HepG2 (cell line): ENCODE measurements at regions not wholly inside any gene's neighbourhood (a gene's known extent, or its start where the extent isn't known, plus 50 kb on each side); places are given as distances from the start of the nearest gene placed in this dataset.
A peak's percentile ranks its signal among the peaks of the same experiment; 100 is the strongest.

ENCODE experiments used
- ATAC-seq: fragments of 200-7000 bp; cut with Tn5 transposase; 3 replicates; pipeline ENCODE4 v1.9.1; 2020; ENCODE audit warnings: mild to moderate bottlenecking, moderate library complexity
- BruUV-seq: library from RNA; stranded (reverse); fragments of 400-500 nt; replicated peaks from 2 replicates; lab custom pipeline; 2021; lab: Mats Ljungman, UMichigan
- CTCF ChIA-PET: fragments of 300-600 bp; formaldehyde crosslinking; extraction: SDS; loops from one replicate; lab custom pipeline; 2021; ENCODE audit warnings: low total read pairs, inconsistent platforms, low intra/inter-chr PET ratio; lab: Yijun Ruan, JAX
- POLR2A ChIA-PET: fragments of 350-600 bp; sonication (Branson Sonifier 250); formaldehyde crosslinking; loops from one replicate; lab custom pipeline; 2020; ENCODE audit warnings: antibody characterized with exemption, inconsistent platforms; lab: Yijun Ruan, JAX
- DNase-seq: peaks from one replicate; pipeline ENCODE4 v3.0.0-alpha.2; 2015; ENCODE audit warnings: low spot score
- FAIRE-seq: peaks from 3 replicates; lab custom pipeline; 2011; peaks lifted over from hg19 to GRCh38; lab: Jason Lieb, UNC
- H2AFZ ChIP-seq: one replicate; pipeline ENCODE4 v1.6.1; 2011; ENCODE audit warnings: low read length, inconsistent platforms
- H3K27ac ChIP-seq: fragments of 300-600 bp; 3 replicates; pipeline ENCODE4 v1.8.0; 2011; ENCODE audit warnings: mixed run types, mild to moderate bottlenecking, mixed read lengths, low read length, inconsistent platforms; ENCODE audit not compliant: insufficient read depth; ENCODE audit errors: extremely low read length
- H3K27me3 ChIP-seq, 2 experiments: fragments of 200-600 bp in 1 of 2; 2 replicates in 1 of 2; 3 replicates in 1 of 2; pipeline versions ENCODE4 v1.6.0 to v1.8.0; 2011; ENCODE audit warnings: low read length in 2 of 2, mild to moderate bottlenecking in 2 of 2, moderate library complexity in 2 of 2, inconsistent platforms in 1 of 2; ENCODE audit not compliant: insufficient read depth in 2 of 2, control insufficient read depth in 1 of 2
- H3K36me3 ChIP-seq, 2 experiments: fragments of 200-600 bp in 1 of 2; replicated peaks in 1 of 2; 2 replicates in 1 of 2; 3 replicates in 1 of 2; pipeline versions ENCODE4 v1.5.1 to v1.8.0; 2011; ENCODE audit warnings: low read length in 2 of 2, inconsistent platforms in 1 of 2; ENCODE audit not compliant: insufficient read depth in 2 of 2, control insufficient read depth in 1 of 2
- H3K4me1 ChIP-seq: 2 replicates; pipeline ENCODE4 v1.5.1; 2012; ENCODE audit warnings: low read length, inconsistent platforms; ENCODE audit not compliant: insufficient read depth
- H3K4me2 ChIP-seq: 2 replicates; pipeline ENCODE4 v1.6.0; 2011; ENCODE audit warnings: low read depth, low read length, inconsistent platforms
- H3K4me3 ChIP-seq, 3 experiments: fragments of 200-600 bp in 1 of 3; sonication (generic), shearing (Covaris generic) in 1 of 3; replicated peaks in 1 of 3; 2 replicates each; pipeline ENCODE4 v1.5.1; 2011 to 2016; ENCODE audit warnings: low read length in 3 of 3, inconsistent platforms in 2 of 3, low read depth in 2 of 3, mild to moderate bottlenecking in 2 of 3, control low read depth in 1 of 3, mixed read lengths in 1 of 3; ENCODE audit not compliant: insufficient read depth in 1 of 3
- H3K79me2 ChIP-seq: one replicate; pipeline ENCODE4 v1.6.1; 2011; ENCODE audit warnings: low read length, inconsistent platforms; ENCODE audit not compliant: insufficient read depth
- H3K9ac ChIP-seq: 2 replicates; pipeline ENCODE4 v1.6.0; 2011; ENCODE audit warnings: mild to moderate bottlenecking, low read depth, low read length, inconsistent platforms; ENCODE audit not compliant: insufficient read depth
- H3K9me3 ChIP-seq: 2 replicates; pipeline ENCODE4 v1.5.1; 2012; ENCODE audit warnings: mild to moderate bottlenecking, low read length
- H4K20me1 ChIP-seq: 2 replicates; pipeline ENCODE4 v1.6.0; 2011; ENCODE audit warnings: inconsistent platforms, mild to moderate bottlenecking, low read length, moderate library complexity; ENCODE audit not compliant: insufficient read depth
- GPN1 ChIP-seq: sonication (generic); formaldehyde crosslinking; IDR thresholded peaks from 2 replicates; pipeline ENCODE4 v1.5.1; 2020; ENCODE audit warnings: missing genetic modification reagents, borderline replicate concordance
- RBAK ChIP-seq: sonication (generic); formaldehyde crosslinking; IDR thresholded peaks from 2 replicates; pipeline ENCODE4 v1.5.1; 2020; ENCODE audit warnings: mild to moderate bottlenecking, missing genetic modification reagents
- ZNF335 ChIP-seq: sonication (generic); formaldehyde crosslinking; IDR thresholded peaks from 2 replicates; pipeline ENCODE4 v1.4.0; 2020; ENCODE audit warnings: missing genetic modification reagents
- ZNF468 ChIP-seq: sonication (generic); formaldehyde crosslinking; IDR thresholded peaks from 2 replicates; pipeline ENCODE4 v1.8.0; 2022; ENCODE audit warnings: mild to moderate bottlenecking, moderate library complexity, missing genetic modification reagents
- ZNF713 ChIP-seq: sonication (generic); formaldehyde crosslinking; IDR thresholded peaks from 2 replicates; pipeline ENCODE4 v1.4.0; 2020; ENCODE audit warnings: mild to moderate bottlenecking, missing genetic modification reagents
- WGBS: methylation state at CpG from one replicate; pipeline ENCODE4 v1.1.6; 2017; ENCODE audit warnings: low lambda C conversion rate; 5-methylcytosine and 5-hydroxymethylcytosine counted together
- in situ Hi-C: cut with HindIII; loops from 2 replicates; pipeline ENCODE4 v1.10.0; 2017; ENCODE audit warnings: low pct_unique_long_range_greater_than_20kb; ENCODE audit not compliant: extremely low pct_ligation_motif_present
- intact Hi-C: fragments of 100-400 bp; cut with micrococcal nuclease; formaldehyde crosslinking; loops from one replicate; pipeline ENCODE4 v1.10.0; 2022; ENCODE audit not compliant: unreplicated experiment
- TF ChIP-seq, protein P1 (sequence below): sonication (generic); formaldehyde crosslinking; IDR thresholded peaks from 2 replicates; pipeline ENCODE4 v1.5.1; 2020; ENCODE audit warnings: mild to moderate bottlenecking, missing genetic modification reagents
- TF ChIP-seq, protein P2 (sequence below): sonication (generic); formaldehyde crosslinking; conservative IDR thresholded peaks from 2 replicates; pipeline ENCODE4 v1.8.0; 2022; ENCODE audit warnings: mild to moderate bottlenecking, moderate library complexity, missing genetic modification reagents

DNA sequence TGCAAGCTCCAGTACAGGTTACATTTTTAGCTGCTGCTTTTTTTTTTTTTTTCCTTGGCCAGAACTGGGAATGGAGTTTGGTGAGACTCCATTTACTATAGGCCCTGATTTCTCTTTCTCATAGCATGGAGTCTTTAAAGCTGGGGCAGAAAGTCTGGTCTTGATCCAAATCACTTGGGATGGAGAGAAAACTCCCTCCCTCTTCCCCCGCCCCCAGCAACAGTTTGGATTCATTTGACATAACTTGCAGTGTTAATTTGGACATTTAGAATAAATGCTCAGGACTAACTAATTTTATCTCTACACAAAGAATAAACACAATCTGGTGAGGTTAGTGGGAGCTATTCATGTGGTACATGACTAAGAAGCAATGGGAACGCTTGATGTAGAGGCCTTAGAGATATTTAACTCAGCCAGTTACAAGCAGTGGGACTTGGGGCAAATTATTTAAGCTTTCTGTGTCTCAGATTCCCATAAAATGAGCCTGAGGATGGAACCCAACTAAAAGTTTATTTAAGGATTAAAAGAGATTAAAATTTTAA lies 107.3 kb upstream of the ARHGAP5 start:
- no TSS peak for BruUV-seq
- no peak for TF ChIP-seq ZNF468 (CRISPR knock-in tag)
- 0 out of 2 replicates have a peak, but pooled peaks have one; percentile 13 for TF ChIP-seq ZNF335 (CRISPR knock-in tag)
- TF ChIP-seq RBAK: 0 out of 2 replicates have a peak, but pooled peaks have one; percentile 0
- CTCF ChIA-PET: no interaction called here
- Histone ChIP-seq H3K4me2 (no peak overlapping the region), H3K9me3 (peaks cover 24% of the 10 kb centered on the region), H4K20me1 (no peaks in the 10 kb centered on the region), H2AFZ (no peak overlapping the region), H3K27me3 (no peaks in the 10 kb centered on the region), H3K79me2 (no peaks in the 10 kb centered on the region), H3K27ac (no peak overlapping the region), H3K36me3 (no peaks in the 10 kb centered on the region), H3K9ac (no peak overlapping the region), H3K4me3 (no peak overlapping the region), H3K4me1 (peaks cover 52% of the 10 kb centered on the region)
- DNase-seq: no peak
- intact Hi-C loops: no loop called here
- no peak for ATAC-seq
- in situ Hi-C loops: no loop called here
- POLR2A ChIA-PET: no interaction called here
- FAIRE-seq: no peak
- 67% methylated on average over 2 of the region's 2 CpGs for WGBS

DNA sequence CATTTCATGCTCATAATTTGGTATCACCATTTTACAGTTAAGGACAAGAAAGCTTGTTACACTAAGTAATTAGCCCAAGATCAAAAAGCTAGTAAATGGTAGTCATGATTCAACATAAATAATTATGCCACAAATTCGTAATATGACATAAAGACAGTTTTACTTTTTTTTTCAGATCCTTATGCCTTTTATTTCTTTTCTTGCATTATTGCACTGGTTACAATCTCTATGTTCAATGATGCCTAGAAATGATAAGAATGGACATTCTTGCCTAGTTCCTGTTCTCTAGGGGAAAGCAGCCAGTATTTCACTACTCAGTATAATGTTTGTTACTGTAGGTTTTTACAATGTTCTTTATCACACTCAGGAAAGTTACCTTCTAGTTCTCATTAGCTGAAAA lies 106.4 kb upstream of the ARHGAP5 start:
- Histone ChIP-seq H3K4me1 (peaks cover 42% of the 10 kb centered on the region), H3K36me3 (no peaks in the 10 kb centered on the region), H3K4me2 (no peak overlapping the region), H3K4me3 (no peak overlapping the region), H3K9me3 (peaks cover 24% of the 10 kb centered on the region), H3K27me3 (no peaks in the 10 kb centered on the region), H4K20me1 (no peaks in the 10 kb centered on the region), H3K79me2 (no peaks in the 10 kb centered on the region), H2AFZ (no peak overlapping the region), H3K27ac (no peak overlapping the region), H3K9ac (no peak overlapping the region)
- ChIA-PET CTCF (no interaction called here), POLR2A (no interaction called here)
- 9% methylated on average over 1 of the region's 1 CpG for WGBS
- TF ChIP-seq, protein P1, sequence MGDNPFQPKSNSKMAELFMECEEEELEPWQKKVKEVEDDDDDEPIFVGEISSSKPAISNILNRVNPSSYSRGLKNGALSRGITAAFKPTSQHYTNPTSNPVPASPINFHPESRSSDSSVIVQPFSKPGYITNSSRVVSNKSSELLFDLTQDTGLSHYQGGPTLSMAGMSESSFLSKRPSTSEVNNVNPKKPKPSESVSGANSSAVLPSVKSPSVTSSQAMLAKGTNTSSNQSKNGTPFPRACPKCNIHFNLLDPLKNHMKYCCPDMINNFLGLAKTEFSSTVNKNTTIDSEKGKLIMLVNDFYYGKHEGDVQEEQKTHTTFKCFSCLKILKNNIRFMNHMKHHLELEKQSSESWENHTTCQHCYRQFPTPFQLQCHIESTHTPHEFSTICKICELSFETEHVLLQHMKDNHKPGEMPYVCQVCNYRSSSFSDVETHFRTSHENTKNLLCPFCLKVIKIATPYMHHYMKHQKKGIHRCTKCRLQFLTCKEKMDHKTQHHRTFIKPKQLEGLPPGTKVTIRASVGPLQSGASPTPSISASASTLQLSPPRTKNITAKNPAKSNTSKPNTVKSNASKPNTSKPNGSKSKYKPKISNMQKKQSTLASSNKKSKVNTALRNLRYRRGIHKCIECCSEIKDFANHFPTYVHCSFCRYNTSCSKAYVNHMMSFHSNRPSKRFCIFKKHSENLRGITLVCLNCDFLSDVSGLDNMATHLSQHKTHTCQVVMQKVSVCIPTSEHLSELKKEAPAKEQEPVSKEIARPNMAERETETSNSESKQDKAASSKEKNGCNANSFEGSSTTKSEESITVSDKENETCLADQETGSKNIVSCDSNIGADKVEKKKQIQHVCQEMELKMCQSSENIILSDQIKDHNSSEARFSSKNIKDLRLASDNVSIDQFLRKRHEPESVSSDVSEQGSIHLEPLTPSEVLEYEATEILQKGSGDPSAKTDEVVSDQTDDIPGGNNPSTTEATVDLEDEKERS (CRISPR knock-in tag): 0 out of 2 replicates have a peak, but pooled peaks have one; percentile 45
- TF ChIP-seq GPN1 (no peak), ZNF713 (CRISPR knock-in tag) (no peak)
- TF ChIP-seq, protein P2, sequence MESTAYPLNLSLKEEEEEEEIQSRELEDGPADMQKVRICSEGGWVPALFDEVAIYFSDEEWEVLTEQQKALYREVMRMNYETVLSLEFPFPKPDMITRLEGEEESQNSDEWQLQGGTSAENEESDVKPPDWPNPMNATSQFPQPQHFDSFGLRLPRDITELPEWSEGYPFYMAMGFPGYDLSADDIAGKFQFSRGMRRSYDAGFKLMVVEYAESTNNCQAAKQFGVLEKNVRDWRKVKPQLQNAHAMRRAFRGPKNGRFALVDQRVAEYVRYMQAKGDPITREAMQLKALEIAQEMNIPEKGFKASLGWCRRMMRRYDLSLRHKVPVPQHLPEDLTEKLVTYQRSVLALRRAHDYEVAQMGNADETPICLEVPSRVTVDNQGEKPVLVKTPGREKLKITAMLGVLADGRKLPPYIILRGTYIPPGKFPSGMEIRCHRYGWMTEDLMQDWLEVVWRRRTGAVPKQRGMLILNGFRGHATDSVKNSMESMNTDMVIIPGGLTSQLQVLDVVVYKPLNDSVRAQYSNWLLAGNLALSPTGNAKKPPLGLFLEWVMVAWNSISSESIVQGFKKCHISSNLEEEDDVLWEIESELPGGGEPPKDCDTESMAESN: no peak
- ATAC-seq (no peak), FAIRE-seq (no peak), DNase-seq (no peak)
- intact Hi-C loops (no loop called here), in situ Hi-C loops (no loop called here)
- no TSS peak for BruUV-seq
